ENCODE measurements at regions not wholly inside any gene's neighbourhood (a gene's known extent, or its start where the extent isn't known, plus 50 kb on each side); places are given as distances from the start of the nearest gene placed in this dataset.

DNA sequence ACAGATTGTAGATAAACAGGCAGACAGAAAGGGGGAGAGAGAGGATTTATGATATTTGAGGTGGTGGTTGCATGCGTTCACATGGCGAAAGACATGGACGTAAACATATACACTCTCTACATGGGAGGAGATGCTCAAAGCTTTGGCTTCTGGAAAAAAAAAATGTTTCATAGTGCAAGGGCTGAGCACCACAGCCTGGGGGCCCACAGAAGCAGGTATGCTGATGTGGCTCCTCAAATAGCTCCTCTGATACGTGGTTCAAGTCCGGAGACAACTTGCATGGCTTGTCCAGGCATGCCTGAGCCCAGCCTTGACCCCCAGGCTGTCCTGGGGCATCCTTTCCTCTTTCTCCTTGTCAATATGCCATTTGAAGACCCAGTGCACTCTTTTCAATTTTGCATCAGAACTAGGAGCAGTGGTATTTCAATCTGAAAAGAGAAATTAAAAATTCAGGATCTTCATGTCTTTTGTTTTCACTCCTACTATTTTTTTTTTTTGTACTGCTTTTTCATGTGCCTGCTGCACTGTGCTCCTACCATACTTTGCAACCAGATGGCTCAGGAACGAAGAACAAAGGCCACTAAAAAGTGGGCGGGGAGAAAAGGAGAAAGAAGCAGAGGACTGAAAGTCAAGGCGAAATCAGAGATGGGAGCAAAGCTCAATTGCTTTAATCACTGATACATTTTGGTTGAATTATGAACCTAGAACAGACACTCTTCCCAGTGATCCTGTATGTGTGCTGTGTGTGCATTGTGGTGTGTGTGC, 495.7 kb upstream of the TCF4 start:
- DNase-seq (ENCODE audit: low spot score): no peak

DNA sequence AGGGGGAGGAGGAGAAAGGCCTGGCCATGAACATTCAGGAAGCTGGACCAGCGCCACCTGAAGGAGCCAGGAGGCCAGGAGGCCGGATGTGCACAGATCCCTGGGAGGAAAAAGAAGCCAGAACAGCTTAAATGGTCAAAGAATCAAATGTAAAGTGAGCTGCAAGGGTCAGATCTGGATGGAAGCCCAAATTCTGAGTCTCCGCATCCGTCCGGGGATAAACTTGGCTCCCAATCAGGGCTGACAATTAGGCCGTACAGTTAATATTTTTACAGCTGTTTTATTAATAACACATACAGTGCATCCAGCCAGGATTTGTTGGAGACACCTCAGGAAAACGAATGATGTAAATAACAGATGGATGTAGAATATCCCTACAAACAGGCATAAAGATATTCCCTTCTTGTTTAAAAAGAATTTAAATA, 495.1 kb upstream of the TCF4 start:
- peak; percentile 10 for DNase-seq (ENCODE audit: low spot score)

DNA sequence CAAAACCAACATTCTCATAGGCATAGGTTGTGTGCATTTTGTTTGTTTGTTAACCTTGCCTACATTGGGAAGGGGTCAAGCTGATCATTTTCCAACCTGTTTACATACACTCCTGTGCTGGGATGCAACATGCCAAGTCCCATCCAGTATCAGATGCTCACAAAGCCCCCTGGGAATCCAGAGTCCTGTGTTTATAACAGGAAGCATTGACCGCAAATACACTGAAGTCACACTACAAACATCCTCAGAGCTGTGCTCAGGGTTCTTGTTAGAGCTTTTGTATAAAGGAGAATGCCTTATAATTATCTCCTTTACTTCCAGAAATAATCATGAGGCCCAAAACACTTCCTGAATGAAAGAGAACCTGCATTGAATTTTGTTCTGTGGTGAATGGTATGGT, 488.7 kb upstream of the TCF4 start:
- no peak for DNase-seq (ENCODE audit: low spot score)

DNA sequence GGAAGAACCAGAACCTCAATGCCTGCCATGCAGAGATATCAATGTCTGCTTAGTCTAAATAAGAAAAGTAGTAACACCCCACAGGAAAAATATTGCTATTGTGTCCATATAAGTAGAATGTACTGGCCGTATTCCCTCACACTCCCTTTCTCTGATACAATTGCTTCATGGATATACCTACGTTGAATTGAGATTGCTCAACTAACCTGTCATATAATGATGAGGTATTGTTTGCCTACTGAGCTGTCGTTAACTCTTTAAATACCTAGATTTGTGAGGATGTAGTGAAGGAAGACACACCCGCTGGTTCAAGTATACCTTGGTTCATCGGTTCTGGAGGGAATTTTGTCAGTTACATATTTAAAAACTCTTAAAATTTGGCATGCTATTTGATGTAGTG, 480.7 kb upstream of the TCF4 start:
- DNase-seq (ENCODE audit: low spot score): no peak

DNA sequence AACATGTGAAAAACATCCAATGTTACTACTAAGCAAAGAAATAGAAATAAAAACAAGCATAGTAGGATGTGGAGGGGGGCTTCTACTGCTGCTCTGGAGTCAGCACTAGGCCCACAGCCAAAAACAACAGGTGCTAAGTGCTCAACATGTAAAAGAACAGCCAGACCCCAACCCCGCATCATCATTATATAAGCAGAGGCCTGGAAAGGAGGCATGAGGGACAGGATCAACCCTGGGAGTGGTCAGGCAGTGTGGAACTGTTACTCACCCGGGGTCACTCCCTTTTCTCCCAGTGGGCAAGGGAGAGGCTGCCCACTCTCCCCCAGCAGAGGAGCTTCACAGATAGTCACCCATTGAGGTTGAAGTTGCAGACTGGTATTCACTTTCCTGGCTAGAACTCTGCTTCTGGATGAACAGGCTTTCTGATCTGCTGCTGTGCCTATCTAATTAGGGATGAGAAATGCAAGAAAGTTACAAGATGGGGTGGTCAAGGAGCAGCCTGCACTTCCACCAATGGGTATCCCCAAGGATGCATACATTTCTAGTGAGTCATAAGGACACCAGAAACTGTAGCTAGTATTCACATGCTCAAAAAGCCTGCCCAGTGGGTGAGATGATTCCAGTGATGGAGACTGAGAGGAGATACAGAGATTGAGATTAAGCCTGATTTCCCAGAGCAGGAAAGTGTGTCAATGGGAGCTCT, 480.1 kb upstream of the TCF4 start:
- no peak for DNase-seq (ENCODE audit: low spot score)

DNA sequence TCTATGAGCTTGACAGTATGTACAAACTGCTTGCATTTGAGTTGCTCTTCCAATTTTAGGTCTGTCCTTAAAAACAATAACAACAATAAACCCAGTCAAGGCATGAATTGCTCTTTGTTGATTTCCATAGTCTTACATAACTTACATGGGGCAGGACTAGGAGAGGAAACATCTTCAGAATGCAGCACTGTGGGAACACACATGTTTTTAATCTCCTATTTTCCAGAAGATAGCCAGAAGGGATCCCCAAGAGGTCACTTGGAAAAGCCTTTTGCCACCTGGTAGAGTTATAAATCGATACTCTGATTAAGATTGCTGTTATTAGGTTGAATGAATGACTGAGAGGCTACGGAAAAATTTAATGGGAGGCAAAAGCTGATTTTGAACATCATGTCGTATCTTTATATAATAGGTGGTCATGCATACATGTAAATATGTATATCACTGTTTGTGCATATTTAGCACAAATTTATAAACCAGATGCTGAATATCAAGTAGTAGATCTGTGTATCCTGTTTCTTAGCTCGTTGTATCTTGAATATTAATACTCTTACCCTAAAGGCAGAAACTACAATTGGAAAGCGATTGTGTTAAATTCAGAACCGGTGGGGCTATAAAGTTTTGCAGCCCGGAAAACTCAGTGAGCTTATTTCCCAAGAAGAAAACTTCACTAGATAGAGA, 479.4 kb upstream of the TCF4 start:
- DNase-seq (ENCODE audit: low spot score): no peak

DNA sequence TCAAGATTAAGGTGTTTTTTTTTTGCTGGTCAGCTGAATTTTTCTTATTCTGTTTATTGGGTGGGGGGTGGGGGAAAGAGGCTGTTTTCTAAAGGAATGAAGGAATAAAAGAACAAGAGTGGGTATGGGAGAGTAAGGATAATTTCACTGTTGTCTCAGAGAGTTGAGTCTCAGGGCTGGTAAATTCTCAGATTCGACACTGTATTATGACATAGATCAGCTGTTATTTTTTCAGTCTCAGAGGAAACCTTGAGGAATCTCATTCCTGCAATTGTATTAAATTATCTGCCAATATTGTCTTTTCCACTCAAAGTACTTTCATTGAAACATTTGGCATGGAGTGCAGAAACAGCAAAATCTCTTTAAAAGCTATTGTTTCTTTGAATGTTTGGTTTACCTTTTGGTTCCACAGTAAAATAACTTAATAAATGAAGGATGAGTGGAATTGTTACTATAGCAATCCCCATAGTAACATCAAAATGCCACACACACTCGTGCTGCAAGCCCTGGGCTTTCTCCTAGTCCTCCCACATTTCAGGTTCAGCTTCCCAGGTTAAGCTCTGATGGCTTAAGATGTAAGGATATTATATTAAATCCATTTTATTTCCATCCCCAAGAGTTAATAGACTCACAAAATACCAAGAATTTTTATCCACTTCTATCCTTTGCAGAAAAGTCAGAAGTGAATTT, 478.7 kb upstream of the TCF4 start:
- DNase-seq (ENCODE audit: low spot score): no peak

DNA sequence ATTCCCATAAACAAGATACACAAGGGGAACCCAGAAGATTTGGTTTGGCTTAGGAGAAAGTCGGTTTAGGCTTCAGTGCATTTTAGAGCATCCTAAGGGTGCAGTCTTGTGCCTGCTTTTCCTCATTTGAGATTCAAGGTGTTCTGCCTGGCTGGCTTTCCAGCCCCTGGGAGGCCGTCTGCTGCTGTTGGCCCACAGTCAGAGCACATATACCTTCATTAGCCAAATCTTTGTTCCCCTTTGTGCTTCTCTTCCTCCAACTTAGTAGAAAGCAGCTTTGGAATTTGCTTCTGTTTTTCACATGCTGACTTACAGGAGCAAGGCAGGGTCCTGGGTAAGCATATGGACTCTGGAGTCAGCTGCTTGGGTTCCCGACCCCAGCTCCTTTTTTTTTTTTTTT, 477.1 kb upstream of the TCF4 start:
- no peak for DNase-seq (ENCODE audit: low spot score)

DNA sequence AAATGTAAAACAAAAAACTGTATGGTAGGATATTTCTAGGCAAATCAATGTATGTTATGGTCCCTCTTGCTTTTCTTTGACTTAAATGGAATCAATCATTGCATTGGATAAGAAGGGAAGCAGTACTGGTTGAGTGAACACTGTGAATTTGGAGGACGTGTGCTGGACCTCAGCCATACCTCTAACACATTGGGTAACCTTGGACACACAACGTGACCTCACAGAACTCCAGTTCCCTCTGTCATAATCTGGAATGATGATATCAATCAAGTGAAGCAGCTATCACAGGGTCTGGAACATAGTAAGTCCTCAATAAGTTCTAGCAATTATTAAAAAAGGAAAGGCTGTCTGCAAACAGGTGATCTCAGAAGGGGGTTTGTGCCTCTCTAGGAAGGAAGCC, 474.9 kb upstream of the TCF4 start:
- DNase-seq (ENCODE audit: low spot score): no peak

DNA sequence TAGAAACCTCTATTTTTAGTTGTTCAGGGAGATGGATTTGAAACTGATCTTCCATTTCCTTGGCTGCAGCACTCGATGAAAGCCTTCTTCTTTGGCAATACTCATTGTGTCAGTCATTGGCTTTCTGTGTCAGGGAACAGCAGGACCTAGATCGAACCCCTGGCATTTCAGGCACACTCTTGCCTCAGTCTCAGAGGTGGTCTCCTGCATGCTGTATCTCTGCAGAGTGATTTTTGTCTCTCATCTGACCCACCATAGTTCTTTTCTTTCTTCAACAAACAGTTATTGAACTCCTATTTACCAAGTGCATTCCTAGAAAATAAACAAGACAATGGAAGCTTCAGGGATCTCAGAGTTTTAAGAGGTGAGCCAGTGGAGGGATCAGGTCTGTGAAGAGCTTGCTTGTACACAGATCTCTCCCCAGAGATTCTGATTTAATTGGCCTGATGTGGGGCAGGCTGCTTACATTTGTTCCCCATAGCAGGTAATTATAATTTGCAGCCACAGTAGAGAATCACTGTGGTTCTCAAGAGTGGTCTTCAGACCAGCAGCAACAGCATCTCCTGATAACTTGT, 473.1 kb upstream of the TCF4 start:
- DNase-seq (ENCODE audit: low spot score): no peak

DNA sequence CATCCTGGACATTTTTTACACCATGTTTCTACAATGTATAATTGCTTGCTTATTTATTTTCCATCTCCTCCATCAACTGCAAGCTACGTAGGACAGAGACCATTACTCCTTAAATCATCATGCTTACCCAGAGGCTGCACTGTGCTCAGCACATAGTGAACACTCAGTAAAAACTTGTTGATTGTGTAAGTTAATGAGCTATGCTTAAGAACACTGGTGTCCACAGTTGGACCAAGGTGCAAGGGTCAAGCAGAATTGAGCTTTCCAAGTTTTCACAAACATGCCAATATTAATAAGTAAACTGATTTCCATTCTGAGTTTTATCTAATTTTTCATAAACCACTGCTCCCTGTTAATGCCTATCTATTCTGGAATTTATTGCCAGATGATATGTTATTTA, 464.2 kb upstream of the TCF4 start:
- DNase-seq (ENCODE audit: low spot score): no peak

DNA sequence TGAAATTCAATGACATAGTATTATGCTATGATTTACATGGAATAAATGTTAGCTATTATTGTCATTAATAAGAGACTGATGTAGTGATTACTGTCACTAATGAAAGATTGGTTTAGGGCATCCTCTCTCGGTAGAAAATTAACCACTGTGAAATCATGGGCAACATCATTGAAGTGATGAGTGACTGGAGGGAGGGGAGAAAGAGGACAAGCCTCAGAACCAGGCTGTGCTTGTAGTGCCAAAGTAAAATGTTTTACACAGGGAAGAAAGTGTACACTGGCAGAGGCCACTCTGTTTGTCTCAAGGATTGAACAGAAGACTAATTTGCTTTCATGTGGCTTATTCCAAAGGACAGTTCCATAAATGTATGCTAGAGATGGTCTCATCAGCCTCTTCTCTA, 456.2 kb upstream of the TCF4 start:
- no peak for DNase-seq (ENCODE audit: low spot score)

DNA sequence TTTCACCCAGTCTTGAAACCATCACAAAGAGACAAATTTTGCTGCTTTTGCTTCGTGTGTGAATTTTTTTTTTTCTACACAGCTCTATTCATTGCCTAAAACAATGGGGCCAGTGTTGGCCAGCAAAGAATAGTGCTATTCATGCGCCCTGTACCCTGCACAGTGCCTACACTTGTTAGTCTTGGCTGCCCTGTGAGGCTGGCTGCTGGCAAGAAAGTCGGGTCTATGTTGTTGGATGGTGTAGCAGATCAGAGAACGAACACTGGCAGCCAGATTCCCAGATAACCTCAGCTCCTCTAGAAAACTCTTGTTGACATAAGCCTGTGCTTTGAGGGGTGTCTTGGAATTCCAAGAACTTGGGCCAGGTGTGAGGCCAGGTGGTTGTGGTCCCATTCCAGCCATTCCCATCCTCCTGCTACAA, 455.7 kb upstream of the TCF4 start:
- DNase-seq (ENCODE audit: low spot score): peak; percentile 61

DNA sequence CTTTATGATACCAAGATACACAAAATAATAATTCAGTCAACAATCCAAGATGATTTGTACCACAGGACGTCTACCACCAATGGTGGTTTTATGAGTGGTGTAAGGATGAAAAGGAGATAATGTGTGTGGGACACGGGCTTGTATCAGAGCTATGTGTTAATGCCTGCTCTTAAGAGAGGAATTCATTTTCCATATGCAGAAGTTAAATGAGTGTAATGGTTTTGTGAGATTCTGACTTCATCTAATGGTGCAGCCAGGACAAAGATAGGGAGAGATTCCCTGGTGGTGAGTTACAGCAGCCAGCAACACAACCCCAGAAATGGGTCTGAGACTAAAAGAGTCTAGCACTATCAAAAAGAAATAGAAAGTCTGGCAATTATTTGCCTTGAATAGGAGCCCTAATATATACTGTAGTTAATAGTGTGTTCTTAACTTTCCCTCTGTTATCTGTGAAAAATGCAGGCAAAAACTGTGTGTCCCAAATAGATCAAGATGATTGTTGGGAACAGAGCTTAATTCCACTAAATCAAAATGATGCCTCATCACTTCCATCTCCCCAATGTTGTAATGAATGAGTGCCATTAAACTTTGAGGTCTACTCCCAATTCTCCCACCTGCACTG, 455.0 kb upstream of the TCF4 start:
- no peak for DNase-seq (ENCODE audit: low spot score)

DNA sequence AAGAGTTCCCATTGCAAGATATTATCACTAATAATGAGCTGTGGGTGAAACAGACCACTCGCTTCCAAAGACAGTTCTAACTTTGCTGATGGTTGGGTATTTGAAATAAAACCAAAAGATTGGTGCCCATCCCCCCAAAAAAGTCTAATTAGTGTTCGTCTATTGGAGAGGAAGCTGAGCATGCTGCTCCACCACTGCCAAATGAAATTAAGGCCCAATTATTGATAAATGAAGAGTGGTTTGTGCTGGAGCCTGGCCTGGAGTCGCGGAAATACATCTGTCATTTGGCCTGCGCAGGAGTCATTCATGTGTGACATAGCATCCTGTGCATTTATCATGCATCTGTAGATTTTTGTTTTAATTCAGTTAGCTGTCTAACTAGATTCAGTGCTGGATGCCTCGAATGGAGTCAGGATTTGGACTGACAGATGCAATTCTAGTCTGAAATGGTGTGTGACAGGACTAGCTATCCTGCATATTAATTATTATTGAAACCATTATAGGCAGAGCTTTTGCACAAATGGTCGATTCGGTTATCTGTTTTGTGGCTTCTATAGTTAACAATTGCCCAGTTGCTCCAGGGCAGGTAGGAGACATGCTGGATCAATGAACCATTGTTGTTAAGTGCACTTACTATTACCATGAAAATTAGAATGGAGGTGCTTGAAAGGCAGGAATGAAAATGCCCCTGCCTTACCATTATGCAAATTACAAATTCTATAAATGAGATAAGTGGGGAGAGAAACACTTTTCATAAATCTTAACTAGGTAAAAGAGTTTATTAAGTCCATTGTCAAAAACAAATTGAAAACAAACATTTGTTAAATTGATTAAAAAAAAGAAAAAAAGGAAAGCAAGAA, 450.4 kb upstream of the TCF4 start:
- DNase-seq (ENCODE audit: low spot score): no peak

DNA sequence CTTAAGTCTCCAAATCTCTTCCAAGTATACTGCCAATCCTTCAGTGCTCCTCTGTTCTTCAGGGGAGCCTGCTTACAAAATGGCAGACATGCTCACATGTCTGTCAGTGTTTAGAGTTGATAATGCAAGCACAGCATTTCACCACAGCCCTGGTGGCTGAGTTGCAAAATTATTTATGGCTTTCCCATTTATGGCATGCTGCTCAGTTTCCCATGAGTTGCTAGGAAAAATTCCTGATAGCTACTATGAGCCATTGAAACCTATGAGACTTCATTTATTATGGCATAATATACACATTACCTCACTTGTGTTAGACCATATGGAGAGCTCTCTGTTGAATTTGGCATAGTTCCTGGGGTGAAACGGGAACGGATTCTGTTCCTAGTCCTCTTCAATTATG, 448.7 kb upstream of the TCF4 start:
- no peak for DNase-seq (ENCODE audit: low spot score)

DNA sequence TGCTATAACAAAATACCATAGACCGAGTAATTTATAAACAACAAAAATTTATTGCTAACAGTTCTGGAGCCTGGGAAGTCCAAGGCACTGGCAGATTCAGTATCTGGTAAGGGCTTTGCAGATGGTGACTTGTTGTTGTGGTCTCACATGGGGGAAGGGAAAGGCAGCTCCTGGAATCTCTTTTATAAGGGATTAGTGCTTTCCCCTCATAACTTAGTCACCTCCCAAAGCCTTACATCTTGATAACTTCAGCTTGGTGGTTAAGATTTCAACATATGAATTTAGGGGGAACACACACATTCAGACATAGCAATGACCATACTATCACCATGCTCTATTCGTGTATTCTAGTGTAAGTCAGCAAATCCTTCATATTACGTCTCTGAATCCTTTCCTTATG, 447.6 kb upstream of the TCF4 start:
- DNase-seq (ENCODE audit: low spot score): no peak

DNA sequence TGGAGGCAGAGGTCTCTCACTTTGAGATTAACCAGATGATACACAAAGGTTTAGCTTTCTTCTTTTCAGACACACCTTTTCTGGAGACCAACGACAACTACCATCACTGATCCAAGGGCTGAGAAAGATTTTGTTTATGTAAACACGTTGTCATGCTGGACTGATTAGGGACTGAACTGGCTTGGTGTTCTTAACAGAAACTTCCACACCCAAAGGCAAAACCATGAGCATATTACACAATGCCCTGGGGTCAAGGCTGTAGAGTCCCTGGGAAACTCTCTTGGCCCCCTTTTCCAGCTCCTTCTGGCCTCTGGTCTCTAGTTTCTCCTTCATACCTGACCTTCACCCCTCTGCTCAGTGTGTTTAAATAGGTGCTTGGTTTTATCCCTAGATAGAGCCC, 447.0 kb upstream of the TCF4 start:
- DNase-seq (ENCODE audit: low spot score): no peak

DNA sequence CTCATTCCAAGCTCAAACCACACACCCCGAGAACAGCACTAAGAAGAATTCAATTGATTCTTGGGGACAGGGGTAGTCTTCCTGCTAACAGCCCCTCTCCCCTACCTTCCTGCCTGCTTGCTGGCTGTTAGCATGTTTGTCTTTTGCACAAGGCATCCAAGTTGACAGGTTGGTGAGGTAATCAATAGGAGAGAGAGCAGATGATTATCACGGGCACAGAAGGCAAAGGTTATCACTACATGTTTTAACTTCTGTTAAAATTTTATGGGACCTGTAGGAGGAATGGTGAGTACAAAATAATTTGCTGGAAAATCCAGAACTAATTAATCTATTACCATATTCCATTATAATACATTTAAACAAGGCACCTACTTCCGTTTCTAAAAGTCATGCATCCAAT, 442.1 kb upstream of the TCF4 start:
- peak; percentile 11 for DNase-seq (ENCODE audit: low spot score)

DNA sequence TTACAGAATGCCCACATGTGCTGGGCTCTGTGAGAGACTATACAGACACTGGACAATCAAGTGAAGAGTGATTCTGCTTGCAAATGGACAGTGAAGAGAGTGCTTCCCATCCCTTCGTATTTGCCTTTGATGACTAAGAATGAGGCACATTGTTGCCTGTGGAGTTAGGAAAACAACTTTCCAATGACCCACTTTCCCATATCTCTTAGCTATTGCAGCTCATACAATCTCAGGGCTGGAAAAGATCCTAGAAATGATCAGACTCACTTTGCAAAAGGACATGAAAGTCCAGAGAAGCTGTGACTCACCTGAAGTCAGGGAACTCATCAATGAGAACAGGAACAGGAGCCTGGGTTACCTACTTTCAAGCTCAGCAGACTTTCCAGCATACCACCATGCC, 440.5 kb upstream of the TCF4 start:
- no peak for DNase-seq (ENCODE audit: low spot score)

DNA sequence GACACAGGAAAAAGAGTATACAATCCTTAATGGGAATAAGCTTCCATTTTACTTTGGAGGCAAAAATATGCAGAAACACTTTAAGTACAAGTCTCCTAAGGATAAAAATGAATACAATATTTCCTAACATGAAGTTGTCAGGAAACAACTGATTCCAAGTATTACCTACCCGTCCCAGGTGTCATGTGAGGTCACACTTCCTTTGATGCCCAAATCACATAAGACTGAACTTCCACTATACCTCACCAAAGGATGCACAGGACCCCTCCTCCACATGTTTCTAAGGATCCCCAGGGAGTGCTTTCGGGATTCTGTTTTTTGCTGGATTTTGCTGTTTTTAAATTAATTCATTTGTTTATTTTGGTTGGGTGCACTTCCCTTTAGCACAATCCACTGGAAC, 438.5 kb upstream of the TCF4 start:
- no peak for DNase-seq (ENCODE audit: low spot score)
